Mammary epithelial cell (primary cell): ENCODE measurements at regions not wholly inside any gene's neighbourhood (a gene's known extent, or its start where the extent isn't known, plus 50 kb on each side); places are given as distances from the start of the nearest gene placed in this dataset.

Experiments used
- CTCF ChIP-seq, 2 donors: IDR thresholded peaks in 1 of 2; conservative IDR thresholded peaks in 1 of 2; 2 replicates each; pipeline ENCODE4 v1.5.1; 2011 to 2012; ENCODE audit warnings: inconsistent platforms in 2 of 2, low read length in 2 of 2, mild to moderate bottlenecking in 2 of 2, control low read depth in 1 of 2, low read depth in 1 of 2; ENCODE audit not compliant: insufficient read depth in 1 of 2; ENCODE audit errors: extremely low read depth in 1 of 2
- EZH2 ChIP-seq: IDR thresholded peaks from 2 replicates; pipeline ENCODE4 v1.6.1; 2012; ENCODE audit warnings: low read length, inconsistent platforms, borderline replicate concordance

DNA sequence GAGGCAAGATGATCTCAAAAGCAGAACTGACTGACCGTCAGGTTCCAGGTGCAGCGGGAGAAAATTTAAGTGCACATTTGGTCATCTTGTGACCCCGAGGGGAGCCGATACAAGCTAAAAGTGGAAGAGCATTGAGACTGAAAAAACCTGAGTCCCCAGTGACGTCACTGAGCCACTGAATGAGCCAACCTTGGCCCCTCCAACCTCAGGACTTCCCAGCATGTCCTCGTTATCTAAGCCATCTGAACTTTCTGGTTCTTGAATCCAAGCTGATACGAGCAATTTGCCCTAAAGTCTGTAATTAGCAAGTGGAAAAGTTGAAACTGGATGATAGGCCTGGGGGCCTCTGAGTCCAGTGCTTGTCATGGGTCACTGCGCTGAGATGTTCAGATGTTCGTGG lies 51.1 kb upstream of the ISX start:
- no peak for TF ChIP-seq CTCF (conservative IDR thresholded peaks at IDR 0.05 in 1 of 2, IDR thresholded peaks at IDR 0.05 in 1 of 2; ENCODE audit: extremely low read depth in 1 of 2, insufficient read depth in 1 of 2, low read depth in 1 of 2, low read length in 2 of 2)
- TF ChIP-seq EZH2 = no peak
